ENCODE measurements at regions not wholly inside any gene's neighbourhood (a gene's known extent, or its start where the extent isn't known, plus 50 kb on each side); places are given as distances from the start of the nearest gene placed in this dataset.

GRCh38 chrX:4935846-4936245, 1222.4 kb upstream of the PRKX start:
- TF ChIP-seq STAT1 (IDR thresholded peaks at IDR 0.05; ENCODE audit: unreplicated experiment) (no peak), JUNB (IDR thresholded peaks at IDR 0.05; ENCODE audit: unreplicated experiment) (no peak), EZH2 (IDR thresholded peaks at IDR 0.05; ENCODE audit: low read depth, unreplicated experiment) (no peak), ZNF114 (CRISPR knock-in tag; IDR thresholded peaks at IDR 0.05) (no peak), ZNF462 (CRISPR knock-in tag; IDR thresholded peaks at IDR 0.05) (no peak), CREB1 (CRISPR knock-in tag; IDR thresholded peaks at IDR 0.05; ENCODE audit: low read depth) (no peak), ZNF331 (CRISPR knock-in tag; IDR thresholded peaks at IDR 0.05; ENCODE audit: low read depth) (no peak), NANOG (IDR thresholded peaks at IDR 0.05; ENCODE audit: borderline replicate concordance) (no peak), POLR2AphosphoS5 (IDR thresholded peaks at IDR 0.05; ENCODE audit: low read depth) (no peak)
- TF ChIP-seq, protein P1, sequence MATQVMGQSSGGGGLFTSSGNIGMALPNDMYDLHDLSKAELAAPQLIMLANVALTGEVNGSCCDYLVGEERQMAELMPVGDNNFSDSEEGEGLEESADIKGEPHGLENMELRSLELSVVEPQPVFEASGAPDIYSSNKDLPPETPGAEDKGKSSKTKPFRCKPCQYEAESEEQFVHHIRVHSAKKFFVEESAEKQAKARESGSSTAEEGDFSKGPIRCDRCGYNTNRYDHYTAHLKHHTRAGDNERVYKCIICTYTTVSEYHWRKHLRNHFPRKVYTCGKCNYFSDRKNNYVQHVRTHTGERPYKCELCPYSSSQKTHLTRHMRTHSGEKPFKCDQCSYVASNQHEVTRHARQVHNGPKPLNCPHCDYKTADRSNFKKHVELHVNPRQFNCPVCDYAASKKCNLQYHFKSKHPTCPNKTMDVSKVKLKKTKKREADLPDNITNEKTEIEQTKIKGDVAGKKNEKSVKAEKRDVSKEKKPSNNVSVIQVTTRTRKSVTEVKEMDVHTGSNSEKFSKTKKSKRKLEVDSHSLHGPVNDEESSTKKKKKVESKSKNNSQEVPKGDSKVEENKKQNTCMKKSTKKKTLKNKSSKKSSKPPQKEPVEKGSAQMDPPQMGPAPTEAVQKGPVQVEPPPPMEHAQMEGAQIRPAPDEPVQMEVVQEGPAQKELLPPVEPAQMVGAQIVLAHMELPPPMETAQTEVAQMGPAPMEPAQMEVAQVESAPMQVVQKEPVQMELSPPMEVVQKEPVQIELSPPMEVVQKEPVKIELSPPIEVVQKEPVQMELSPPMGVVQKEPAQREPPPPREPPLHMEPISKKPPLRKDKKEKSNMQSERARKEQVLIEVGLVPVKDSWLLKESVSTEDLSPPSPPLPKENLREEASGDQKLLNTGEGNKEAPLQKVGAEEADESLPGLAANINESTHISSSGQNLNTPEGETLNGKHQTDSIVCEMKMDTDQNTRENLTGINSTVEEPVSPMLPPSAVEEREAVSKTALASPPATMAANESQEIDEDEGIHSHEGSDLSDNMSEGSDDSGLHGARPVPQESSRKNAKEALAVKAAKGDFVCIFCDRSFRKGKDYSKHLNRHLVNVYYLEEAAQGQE (IDR thresholded peaks at IDR 0.05; ENCODE audit: unreplicated experiment): no peak
- TF ChIP-seq, protein P2, sequence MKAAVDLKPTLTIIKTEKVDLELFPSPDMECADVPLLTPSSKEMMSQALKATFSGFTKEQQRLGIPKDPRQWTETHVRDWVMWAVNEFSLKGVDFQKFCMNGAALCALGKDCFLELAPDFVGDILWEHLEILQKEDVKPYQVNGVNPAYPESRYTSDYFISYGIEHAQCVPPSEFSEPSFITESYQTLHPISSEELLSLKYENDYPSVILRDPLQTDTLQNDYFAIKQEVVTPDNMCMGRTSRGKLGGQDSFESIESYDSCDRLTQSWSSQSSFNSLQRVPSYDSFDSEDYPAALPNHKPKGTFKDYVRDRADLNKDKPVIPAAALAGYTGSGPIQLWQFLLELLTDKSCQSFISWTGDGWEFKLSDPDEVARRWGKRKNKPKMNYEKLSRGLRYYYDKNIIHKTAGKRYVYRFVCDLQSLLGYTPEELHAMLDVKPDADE (IDR thresholded peaks at IDR 0.05): no peak
- TF ChIP-seq, protein P3, sequence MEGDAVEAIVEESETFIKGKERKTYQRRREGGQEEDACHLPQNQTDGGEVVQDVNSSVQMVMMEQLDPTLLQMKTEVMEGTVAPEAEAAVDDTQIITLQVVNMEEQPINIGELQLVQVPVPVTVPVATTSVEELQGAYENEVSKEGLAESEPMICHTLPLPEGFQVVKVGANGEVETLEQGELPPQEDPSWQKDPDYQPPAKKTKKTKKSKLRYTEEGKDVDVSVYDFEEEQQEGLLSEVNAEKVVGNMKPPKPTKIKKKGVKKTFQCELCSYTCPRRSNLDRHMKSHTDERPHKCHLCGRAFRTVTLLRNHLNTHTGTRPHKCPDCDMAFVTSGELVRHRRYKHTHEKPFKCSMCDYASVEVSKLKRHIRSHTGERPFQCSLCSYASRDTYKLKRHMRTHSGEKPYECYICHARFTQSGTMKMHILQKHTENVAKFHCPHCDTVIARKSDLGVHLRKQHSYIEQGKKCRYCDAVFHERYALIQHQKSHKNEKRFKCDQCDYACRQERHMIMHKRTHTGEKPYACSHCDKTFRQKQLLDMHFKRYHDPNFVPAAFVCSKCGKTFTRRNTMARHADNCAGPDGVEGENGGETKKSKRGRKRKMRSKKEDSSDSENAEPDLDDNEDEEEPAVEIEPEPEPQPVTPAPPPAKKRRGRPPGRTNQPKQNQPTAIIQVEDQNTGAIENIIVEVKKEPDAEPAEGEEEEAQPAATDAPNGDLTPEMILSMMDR (conservative IDR thresholded peaks at IDR 0.05; ENCODE audit: low read depth in 2 of 2): no peak
- no peaks in the 10 kb centered on the region for H3K4me1 ChIP-seq (ENCODE audit: insufficient read depth)
- H3K27me3 ChIP-seq (ENCODE audit: insufficient read depth): no peaks in the 10 kb centered on the region
- no peak overlapping the region for H3K4me3 Mint-ChIP-seq
- no peaks in the 10 kb centered on the region for H3K36me3 ChIP-seq (ENCODE audit: insufficient read depth)
- H3K4me2 ChIP-seq: no peak overlapping the region
- no peak overlapping the region for H3K4me3 ChIP-seq
- no peak overlapping the region for H3K27ac ChIP-seq (ENCODE audit: low read depth)
- no peaks in the 10 kb centered on the region for H3K36me3 Mint-ChIP-seq (ENCODE audit: low read depth)
- H2AFZ ChIP-seq: no peak overlapping the region
- no peaks in the 10 kb centered on the region for H4K20me1 ChIP-seq (replicated peaks; ENCODE audit: insufficient read depth)
- ATAC-seq: no peak
- no peaks in the 10 kb centered on the region for H3K79me2 ChIP-seq (replicated peaks; ENCODE audit: insufficient read depth)
- no peaks in the 10 kb centered on the region for H3K9me3 Mint-ChIP-seq
- DNase-seq (ENCODE audit: low spot score): no peak
- H3K27ac Mint-ChIP-seq: no peak overlapping the region
- H3K27me3 Mint-ChIP-seq (ENCODE audit: insufficient read depth, low read depth, poor library complexity): peaks cover 2% of the 10 kb centered on the region
- no peaks in the 10 kb centered on the region for H3K4me1 Mint-ChIP-seq
- H3F3A ChIP-seq (replicated peaks; ENCODE audit: low read depth): no peaks in the 10 kb centered on the region
- H3K9me2 ChIP-seq (ENCODE audit: insufficient read depth): 0 out of 2 replicates have a peak, but pooled peaks cover 5% of the 10 kb centered on the region
